Gastroesophageal sphincter (tissue), 3 donors: ENCODE measurements at regions not wholly inside any gene's neighbourhood (a gene's known extent, or its start where the extent isn't known, plus 50 kb on each side); places are given as distances from the start of the nearest gene placed in this dataset.

Source experiments
- CTCF ChIP-seq, 4 experiments: fragments of 200-600 bp in 2 of 4; fragments of 450-650 bp in 2 of 4; sonication (generic) in 1 of 4; IDR thresholded peaks; one replicate each; pipeline ENCODE4 v1.5.1; 2017 to 2019; ENCODE audit warnings: antibody characterized with exemption in 4 of 4, mild to moderate bottlenecking in 2 of 4, moderate library complexity in 2 of 4
- EP300 ChIP-seq: sonication (generic); formaldehyde crosslinking; IDR thresholded peaks from one replicate; pipeline ENCODE4 v1.6.1; 2017; ENCODE audit warnings: antibody characterized with exemption, mild to moderate bottlenecking
- POLR2A ChIP-seq, 2 donors: fragments of 450-650 bp; IDR thresholded peaks; one replicate each; pipeline ENCODE4 v1.6.1; 2017; ENCODE audit warnings: antibody characterized with exemption in 2 of 2, mild to moderate bottlenecking in 2 of 2, moderate library complexity in 1 of 2
- POLR2AphosphoS5 ChIP-seq: sonication (generic); formaldehyde crosslinking; IDR thresholded peaks from one replicate; pipeline ENCODE4 v1.6.1; 2017; ENCODE audit warnings: antibody characterized with exemption

GRCh38 chr9:71295928-71296327 lies 174.5 kb upstream of the TRPM3 start:
- TF ChIP-seq CTCF (IDR thresholded peaks at IDR 0.05) (no peak), EP300 (no peak), POLR2AphosphoS5 (no peak), POLR2A (IDR thresholded peaks at IDR 0.05) (no peak)
